GM21381 (cell line): ENCODE measurements at regions not wholly inside any gene's neighbourhood (a gene's known extent, or its start where the extent isn't known, plus 50 kb on each side); places are given as distances from the start of the nearest gene placed in this dataset.

Experiments used
- ATAC-seq: cut with Tn5 transposase; IDR thresholded peaks from one replicate; pipeline ENCODE4 v1.9.1; 2021; ENCODE audit warnings: mild to moderate bottlenecking, moderate library complexity; ENCODE audit not compliant: unreplicated experiment

GRCh38 chr1:5110508-5110907, 456.1 kb downstream of the AJAP1 start:
- no peak for ATAC-seq

GRCh38 chr1:5109633-5110032, 455.2 kb downstream of the AJAP1 start:
- ATAC-seq = no peak

GRCh38 chr1:5108740-5109139, 454.3 kb downstream of the AJAP1 start:
- ATAC-seq = no peak

GRCh38 chr1:5105744-5106143, 451.3 kb downstream of the AJAP1 start:
- ATAC-seq = no peak

GRCh38 chr1:5099558-5099957, 445.1 kb downstream of the AJAP1 start:
- ATAC-seq = no peak

- ATAC-seq = no peak
Measured at GRCh38 chr1:5098981-5099385, 444.6 kb downstream of the AJAP1 start.

- no peak for ATAC-seq
Measured at GRCh38 chr1:5093042-5093441, 438.6 kb downstream of the AJAP1 start.

- no peak for ATAC-seq
Measured at GRCh38 chr1:5084676-5085075, 430.3 kb downstream of the AJAP1 start.

GRCh38 chr1:5067246-5067645, 412.8 kb downstream of the AJAP1 start:
- no peak for ATAC-seq

GRCh38 chr1:5053744-5054143, 399.3 kb downstream of the AJAP1 start:
- no peak for ATAC-seq

GRCh38 chr1:5029136-5029535, 374.7 kb downstream of the AJAP1 start:
- no peak for ATAC-seq

GRCh38 chr1:5012249-5012648, 357.8 kb downstream of the AJAP1 start:
- ATAC-seq = no peak

GRCh38 chr1:5010656-5011055, 356.2 kb downstream of the AJAP1 start:
- no peak for ATAC-seq

GRCh38 chr1:5010236-5010635, 355.8 kb downstream of the AJAP1 start:
- ATAC-seq = no peak

- no peak for ATAC-seq
Measured at GRCh38 chr1:5009376-5010065, 355.1 kb downstream of the AJAP1 start.

- no peak for ATAC-seq
Measured at GRCh38 chr1:5005171-5005570, 350.8 kb downstream of the AJAP1 start.

- ATAC-seq = no peak
Measured at GRCh38 chr1:5002676-5003075, 348.3 kb downstream of the AJAP1 start.

- no peak for ATAC-seq
Measured at GRCh38 chr1:5001466-5001865, 347.1 kb downstream of the AJAP1 start.

GRCh38 chr1:4986306-4986705, 331.9 kb downstream of the AJAP1 start:
- no peak for ATAC-seq

- no peak for ATAC-seq
Measured at GRCh38 chr1:4984841-4985240, 330.4 kb downstream of the AJAP1 start.

- ATAC-seq = no peak
Measured at GRCh38 chr1:4980211-4980610, 325.8 kb downstream of the AJAP1 start.

GRCh38 chr1:4978660-4979390, 324.4 kb downstream of the AJAP1 start:
- no peak for ATAC-seq

GRCh38 chr1:4977701-4978100, 323.3 kb downstream of the AJAP1 start:
- ATAC-seq = no peak
